NCI-H226 (cell line): ENCODE measurements at regions not wholly inside any gene's neighbourhood (a gene's known extent, or its start where the extent isn't known, plus 50 kb on each side); places are given as distances from the start of the nearest gene placed in this dataset.

ENCODE experiments used
- DNase-seq: peaks from one replicate; pipeline ENCODE4 v3.0.0-alpha.2; 2015

GRCh38 chr2:104179644-104180043 lies 674.3 kb upstream of the POU3F3 start:
- DNase-seq = no peak

GRCh38 chr2:104200533-104201168 lies 653.3 kb upstream of the POU3F3 start:
- DNase-seq = no peak

- no peak for DNase-seq
These were observed 640.2 kb upstream of the POU3F3 start for GRCh38 chr2:104213758-104214157.

GRCh38 chr2:104215269-104216161 lies 638.4 kb upstream of the POU3F3 start:
- no peak for DNase-seq

GRCh38 chr2:104233591-104233990 lies 620.3 kb upstream of the POU3F3 start:
- no peak for DNase-seq

- no peak for DNase-seq
These were observed 617.4 kb upstream of the POU3F3 start for GRCh38 chr2:104236491-104236890.

- no peak for DNase-seq
These were observed 612.9 kb upstream of the POU3F3 start for GRCh38 chr2:104240984-104241383.

GRCh38 chr2:104249629-104250028 lies 604.3 kb upstream of the POU3F3 start:
- no peak for DNase-seq

GRCh38 chr2:104250635-104251034 lies 603.3 kb upstream of the POU3F3 start:
- no peak for DNase-seq

GRCh38 chr2:104254017-104254416 lies 599.9 kb upstream of the POU3F3 start:
- no peak for DNase-seq

- DNase-seq = no peak
These were observed 591.2 kb upstream of the POU3F3 start for GRCh38 chr2:104262714-104263113.

GRCh38 chr2:104279646-104280045 lies 574.3 kb upstream of the POU3F3 start:
- DNase-seq = no peak

GRCh38 chr2:104280216-104280615 lies 573.7 kb upstream of the POU3F3 start:
- no peak for DNase-seq

GRCh38 chr2:104286841-104287240 lies 567.1 kb upstream of the POU3F3 start:
- no peak for DNase-seq

GRCh38 chr2:104289651-104290565 lies 564.0 kb upstream of the POU3F3 start:
- DNase-seq = no peak

GRCh38 chr2:104290566-104290891 lies 563.4 kb upstream of the POU3F3 start:
- DNase-seq = no peak

- no peak for DNase-seq
These were observed 541.2 kb upstream of the POU3F3 start for GRCh38 chr2:104312684-104313083.

- DNase-seq = no peak
These were observed 535.8 kb upstream of the POU3F3 start for GRCh38 chr2:104318001-104318665.

- no peak for DNase-seq
These were observed 532.7 kb upstream of the POU3F3 start for GRCh38 chr2:104321116-104321795.

- no peak for DNase-seq
These were observed 532.0 kb upstream of the POU3F3 start for GRCh38 chr2:104321796-104322349.

- no peak for DNase-seq
These were observed 521.2 kb upstream of the POU3F3 start for GRCh38 chr2:104332731-104333130.

GRCh38 chr2:104337869-104338268 lies 516.0 kb upstream of the POU3F3 start:
- no peak for DNase-seq
